SK-N-SH treated with all-trans-retinoic acid at 6 μM for 48 hours (cell line): ENCODE measurements at regions not wholly inside any gene's neighbourhood (a gene's known extent, or its start where the extent isn't known, plus 50 kb on each side); places are given as distances from the start of the nearest gene placed in this dataset.

Experiments used
- ATAC-seq: fragments of 200-7000 bp; cut with Tn5 transposase; 3 replicates; pipeline ENCODE4 v1.9.1; 2020; ENCODE audit warnings: mild to moderate bottlenecking, moderate library complexity
- ARNTL ChIP-seq: fragments of 450-650 bp; formaldehyde crosslinking; IDR thresholded peaks from 2 replicates; pipeline ENCODE4 v1.5.0; 2020; ENCODE audit warnings: low read depth, mild to moderate bottlenecking, moderate library complexity, borderline replicate concordance
- BACH2 ChIP-seq: fragments of 250-450 bp; sonication (Bioruptor Pico); IDR thresholded peaks from 2 replicates; pipeline ENCODE4 v1.9.0; 2021; ENCODE audit warnings: mild to moderate bottlenecking, borderline replicate concordance
- CREB5 ChIP-seq: fragments of 250-450 bp; sonication (Bioruptor Pico); IDR thresholded peaks from 2 replicates; pipeline ENCODE4 v1.5.1; 2020; ENCODE audit warnings: low read depth, mild to moderate bottlenecking, moderate library complexity
- CSDC2 ChIP-seq: fragments of 250-450 bp; sonication (Bioruptor Pico); IDR thresholded peaks from 2 replicates; pipeline ENCODE4 v1.5.0; 2020; ENCODE audit warnings: mild to moderate bottlenecking, moderate library complexity
- CSRNP3 ChIP-seq: fragments of 250-450 bp; sonication (Bioruptor Pico); IDR thresholded peaks from 2 replicates; pipeline ENCODE4 v1.5.1; 2021; ENCODE audit warnings: mild to moderate bottlenecking, moderate library complexity
- GLIS3 ChIP-seq: fragments of 250-450 bp; sonication (Bioruptor Pico); IDR thresholded peaks from 2 replicates; pipeline ENCODE4 v1.5.0; 2020; ENCODE audit warnings: mild to moderate bottlenecking, moderate library complexity
- OSR1 ChIP-seq: fragments of 250-450 bp; sonication (Bioruptor Pico); IDR thresholded peaks from 2 replicates; pipeline ENCODE4 v1.8.0; 2022; ENCODE audit warnings: moderate library complexity, mild to moderate bottlenecking, inconsistent platforms
- PATZ1 ChIP-seq: fragments of 250-450 bp; sonication (Bioruptor Pico); IDR thresholded peaks from 2 replicates; pipeline ENCODE4 v1.8.0; 2020; ENCODE audit warnings: mild to moderate bottlenecking, moderate library complexity, borderline replicate concordance
- POU6F1 ChIP-seq: fragments of 250-450 bp; sonication (Bioruptor Pico); IDR thresholded peaks from 2 replicates; pipeline ENCODE4 v1.8.0; 2021; ENCODE audit warnings: low read depth, mild to moderate bottlenecking, moderate library complexity, borderline replicate concordance
- PPARA ChIP-seq: fragments of 250-450 bp; sonication (Bioruptor Pico); IDR thresholded peaks from 2 replicates; pipeline ENCODE4 v1.5.0; 2020; ENCODE audit warnings: mild to moderate bottlenecking, borderline replicate concordance
- RARB ChIP-seq: fragments of 250-450 bp; sonication (Bioruptor Pico); IDR thresholded peaks from 2 replicates; pipeline ENCODE4 v1.8.0; 2021; ENCODE audit warnings: mild to moderate bottlenecking, moderate library complexity
- TCF4 ChIP-seq: fragments of 250-450 bp; sonication (Bioruptor Pico); IDR thresholded peaks from 2 replicates; pipeline ENCODE4 v1.8.0; 2021; ENCODE audit warnings: mild to moderate bottlenecking, moderate library complexity, borderline replicate concordance
- TOX ChIP-seq: fragments of 250-450 bp; sonication (Bioruptor Pico); IDR thresholded peaks from 2 replicates; pipeline ENCODE4 v1.8.0; 2021; ENCODE audit warnings: mild to moderate bottlenecking, moderate library complexity, borderline replicate concordance
- TSHZ2 ChIP-seq: fragments of 250-450 bp; sonication (Bioruptor Pico); IDR thresholded peaks from 2 replicates; pipeline ENCODE4 v1.5.0; 2020; ENCODE audit warnings: mild to moderate bottlenecking, moderate library complexity
- ZC3H10 ChIP-seq: fragments of 250-450 bp; sonication (Bioruptor Pico); IDR thresholded peaks from 2 replicates; pipeline ENCODE4 v1.5.1; 2021; ENCODE audit warnings: mild to moderate bottlenecking, moderate library complexity
- ZFP3 ChIP-seq: fragments of 250-450 bp; sonication (Bioruptor Pico); IDR thresholded peaks from 2 replicates; pipeline ENCODE4 v1.5.0; 2020; ENCODE audit warnings: mild to moderate bottlenecking, moderate library complexity
- ZFP30 ChIP-seq: fragments of 450-650 bp; formaldehyde crosslinking; IDR thresholded peaks from 2 replicates; pipeline ENCODE4 v1.5.0; 2022; ENCODE audit warnings: mild to moderate bottlenecking, moderate library complexity
- ZNF565 ChIP-seq: fragments of 450-650 bp; formaldehyde crosslinking; conservative IDR thresholded peaks from 2 replicates; pipeline ENCODE4 v1.5.0; 2020; ENCODE audit warnings: low read depth, mild to moderate bottlenecking, moderate library complexity
- ZNF70 ChIP-seq: fragments of 450-650 bp; formaldehyde crosslinking; IDR thresholded peaks from 2 replicates; pipeline ENCODE4 v1.5.0; 2020; ENCODE audit warnings: mild to moderate bottlenecking, moderate library complexity
- ZNF8 ChIP-seq: fragments of 450-650 bp; formaldehyde crosslinking; IDR thresholded peaks from 2 replicates; pipeline ENCODE4 v1.5.0; 2020; ENCODE audit warnings: mild to moderate bottlenecking, moderate library complexity

GRCh38 chr12:93315907-93316622, 61.7 kb upstream of the NUDT4 start (continued):
- no peak for TF ChIP-seq ZC3H10

- TF ChIP-seq ZFP30 (CRISPR knock-in tag) (no peak), TSHZ2 (no peak), PATZ1 (CRISPR knock-in tag) (no peak), OSR1 (CRISPR knock-in tag) (no peak), TOX (CRISPR knock-in tag) (no peak), GLIS3 (CRISPR knock-in tag) (no peak), PPARA (CRISPR knock-in tag) (no peak), POU6F1 (CRISPR knock-in tag) (no peak), CSRNP3 (CRISPR knock-in tag) (no peak), RARB (no peak)
- no peak for ATAC-seq
These were observed 61.1 kb upstream of the NUDT4 start for GRCh38 chr12:93316623-93316971.

- no peak for ATAC-seq
- TF ChIP-seq ZC3H10, result no peak
- TF ChIP-seq ZFP3, result no peak
- TF ChIP-seq BACH2 (CRISPR knock-in tag), result no peak
- TF ChIP-seq ZNF70 (CRISPR knock-in tag), result no peak
- TF ChIP-seq CSDC2 (CRISPR knock-in tag), result no peak
- TF ChIP-seq ZNF565, result no peak
These were observed 60.5 kb upstream of the NUDT4 start for GRCh38 chr12:93317227-93317626.

GRCh38 chr12:93318720-93319522, 58.8 kb upstream of the NUDT4 start:
- TF ChIP-seq TSHZ2 (no peak), ZFP3 (no peak), CSDC2 (CRISPR knock-in tag) (no peak), CREB5 (CRISPR knock-in tag) (no peak), ZNF565 (no peak), OSR1 (CRISPR knock-in tag) (no peak), BACH2 (CRISPR knock-in tag) (no peak), POU6F1 (CRISPR knock-in tag) (no peak), GLIS3 (CRISPR knock-in tag) (no peak), ZC3H10 (no peak), ARNTL (CRISPR knock-in tag) (no peak), TCF4 (CRISPR knock-in tag) (no peak), ZFP30 (CRISPR knock-in tag) (no peak), TOX (CRISPR knock-in tag) (no peak), ZNF70 (CRISPR knock-in tag) (no peak), ZNF8 (CRISPR knock-in tag) (no peak)
- TF ChIP-seq, all 23 proteins: peak for 0
- no peak for ATAC-seq
